HFFc6 (cell line): ENCODE measurements at regions not wholly inside any gene's neighbourhood (a gene's known extent, or its start where the extent isn't known, plus 50 kb on each side); places are given as distances from the start of the nearest gene placed in this dataset.
"Not testable (repeated sequence)": the region's sequence is repeated elsewhere in the genome, so short reads cannot be mapped to it uniquely, and the experiment has no call there.

ENCODE experiments used
- DNase-seq: peaks from one replicate; pipeline ENCODE4 v3.0.0-alpha.2; 2018
- H3K27ac Mint-ChIP-seq: 2 replicates; pipeline ENCODE4 v1.8.0; 2020; ENCODE audit warnings: mild to moderate bottlenecking, mixed read lengths
- H3K27me3 Mint-ChIP-seq: 2 replicates; pipeline ENCODE4 v1.8.0; 2021; ENCODE audit warnings: mild to moderate bottlenecking, moderate library complexity, mixed read lengths; ENCODE audit not compliant: insufficient read depth
- H3K36me3 Mint-ChIP-seq: 2 replicates; pipeline ENCODE4 v1.8.0; 2021; ENCODE audit warnings: low read depth, mixed read lengths
- H3K4me1 Mint-ChIP-seq: 2 replicates; pipeline ENCODE4 v1.8.0; 2020; ENCODE audit warnings: low read depth, mixed read lengths
- H3K4me3 Mint-ChIP-seq: 2 replicates; pipeline ENCODE4 v1.8.0; 2020; ENCODE audit warnings: mild to moderate bottlenecking, moderate library complexity, mixed read lengths
- H3K9me3 Mint-ChIP-seq: 2 replicates; pipeline ENCODE4 v1.8.0; 2020; ENCODE audit warnings: mild to moderate bottlenecking, mixed read lengths
- CTCF ChIP-seq: fragments of 200-600 bp; sonication (generic); IDR thresholded peaks from 2 replicates; pipeline ENCODE4 v1.5.0; 2021; ENCODE audit warnings: antibody characterized with exemption, mild to moderate bottlenecking

GRCh38 chr5:121426153-121426552 lies 425.5 kb upstream of the FTMT start:
- no peaks in the 10 kb centered on the region for H3K4me1 Mint-ChIP-seq
- H3K27me3 Mint-ChIP-seq = no peaks in the 10 kb centered on the region; the same call in none of the 2 replicates
- TF ChIP-seq CTCF = no peak

GRCh38 chr5:121429761-121430160 lies 421.9 kb upstream of the FTMT start:
- no peak overlapping the region for H3K4me3 Mint-ChIP-seq
- DNase-seq = no peak
- peaks cover 5% of the 10 kb centered on the region; the same call in 1 of the 2 replicates for H3K9me3 Mint-ChIP-seq
- TF ChIP-seq CTCF = no peak
- H3K27me3 Mint-ChIP-seq = no peaks in the 10 kb centered on the region; the same call in 1 of the 2 replicates
- no peaks in the 10 kb centered on the region for H3K4me1 Mint-ChIP-seq
- H3K36me3 Mint-ChIP-seq = no peaks in the 10 kb centered on the region
- H3K27ac Mint-ChIP-seq = no peak overlapping the region

More at GRCh38 chr5:121426153-121426552, 425.5 kb upstream of the FTMT start:
- H3K9me3 Mint-ChIP-seq = peaks cover 10% of the 10 kb centered on the region; the same call in 1 of the 2 replicates
- DNase-seq = no peak
- no peak overlapping the region for H3K4me3 Mint-ChIP-seq
- H3K27ac Mint-ChIP-seq = no peak overlapping the region
- no peaks in the 10 kb centered on the region for H3K36me3 Mint-ChIP-seq

GRCh38 chr5:121430538-121430937 lies 421.1 kb upstream of the FTMT start:
- H3K36me3 Mint-ChIP-seq = no peaks in the 10 kb centered on the region
- H3K27me3 Mint-ChIP-seq = no peaks in the 10 kb centered on the region; the same call in 1 of the 2 replicates
- no peak for TF ChIP-seq CTCF
- H3K4me3 Mint-ChIP-seq = no peak overlapping the region
- no peak for DNase-seq
- H3K9me3 Mint-ChIP-seq = peaks cover 5% of the 10 kb centered on the region; the same call in 1 of the 2 replicates
- H3K4me1 Mint-ChIP-seq = no peaks in the 10 kb centered on the region
- no peak overlapping the region for H3K27ac Mint-ChIP-seq

- no peak for DNase-seq
- no peak for TF ChIP-seq CTCF
- Mint-ChIP-seq H3K36me3 (no peaks in the 10 kb centered on the region), H3K4me3 (no peak overlapping the region), H3K4me1 (no peaks in the 10 kb centered on the region), H3K27ac (no peak overlapping the region), H3K9me3 (peaks cover 42% of the 10 kb centered on the region), H3K27me3 (peaks cover 1% of the 10 kb centered on the region; the same call in 1 of the 2 replicates)
Observed at GRCh38 chr5:121445511-121445910, 406.2 kb upstream of the FTMT start.

GRCh38 chr5:121462441-121462840 lies 389.2 kb upstream of the FTMT start:
- H3K27ac Mint-ChIP-seq = no peak overlapping the region
- TF ChIP-seq CTCF = no peak
- DNase-seq = no peak
- H3K4me1 Mint-ChIP-seq = no peaks in the 10 kb centered on the region
- no peaks in the 10 kb centered on the region for H3K36me3 Mint-ChIP-seq
- no peaks in the 10 kb centered on the region for H3K27me3 Mint-ChIP-seq
- peaks cover 27% of the 10 kb centered on the region for H3K9me3 Mint-ChIP-seq
- no peak overlapping the region for H3K4me3 Mint-ChIP-seq

GRCh38 chr5:121471222-121471621 lies 380.5 kb upstream of the FTMT start:
- H3K4me3 Mint-ChIP-seq, H3K27ac Mint-ChIP-seq, DNase-seq, H3K4me1 Mint-ChIP-seq, H3K36me3 Mint-ChIP-seq, H3K9me3 Mint-ChIP-seq, H3K27me3 Mint-ChIP-seq: not testable (repeated sequence)
